Smooth muscle cell (in vitro differentiated cells): ENCODE measurements at regions not wholly inside any gene's neighbourhood (a gene's known extent, or its start where the extent isn't known, plus 50 kb on each side); places are given as distances from the start of the nearest gene placed in this dataset.
A peak's percentile ranks its signal among the peaks of the same experiment; 100 is the strongest.

Source experiments
- DNase-seq: peaks from one replicate; lab custom pipeline; 2025; ENCODE audit not compliant: unreplicated experiment; lab: John Stamatoyannopoulos, UW
- H2AFZ ChIP-seq: fragments of 200-600 bp; sonication (generic); 2 replicates; pipeline ENCODE4 v1.6.0; 2016; ENCODE audit warnings: antibody characterized with exemption, low read depth, mild to moderate bottlenecking
- H3F3A ChIP-seq: fragments of 200-600 bp; sonication (generic); 2 replicates; pipeline ENCODE4 v1.6.0; 2017; ENCODE audit warnings: antibody characterized with exemption, low read depth
- H3K27ac ChIP-seq: fragments of 200-600 bp; sonication (generic); 2 replicates; pipeline ENCODE4 v1.5.1; 2016; ENCODE audit warnings: low read depth, mild to moderate bottlenecking
- H3K27me3 ChIP-seq: fragments of 200-600 bp; sonication (generic); 2 replicates; pipeline ENCODE4 v1.6.1; 2016; ENCODE audit warnings: low read depth, mild to moderate bottlenecking
- H3K36me3 ChIP-seq: fragments of 200-600 bp; sonication (generic); 2 replicates; pipeline ENCODE4 v1.5.1; 2016; ENCODE audit warnings: low read depth
- H3K4me1 ChIP-seq: fragments of 200-600 bp; sonication (generic); 2 replicates; pipeline ENCODE4 v1.5.1; 2016; ENCODE audit warnings: low read depth
- H3K4me2 ChIP-seq: fragments of 200-600 bp; sonication (generic); 2 replicates; pipeline ENCODE4 v1.6.0; 2016; ENCODE audit warnings: mild to moderate bottlenecking
- H3K4me3 ChIP-seq: fragments of 200-600 bp; sonication (generic); 2 replicates; pipeline ENCODE4 v1.5.1; 2016; ENCODE audit warnings: mild to moderate bottlenecking
- H3K79me2 ChIP-seq: fragments of 200-600 bp; sonication (generic); 2 replicates; pipeline ENCODE4 v1.6.0; 2016; ENCODE audit warnings: low read depth, mild to moderate bottlenecking
- H3K9ac ChIP-seq: fragments of 200-600 bp; sonication (generic); 2 replicates; pipeline ENCODE4 v1.6.0; 2016; ENCODE audit warnings: low read depth
- H3K9me3 ChIP-seq: fragments of 200-600 bp; sonication (generic); replicated peaks from 2 replicates; pipeline ENCODE4 v1.5.1; 2016; ENCODE audit warnings: low read depth
- H4K20me1 ChIP-seq: fragments of 200-600 bp; sonication (generic); 2 replicates; pipeline ENCODE4 v1.6.0; 2016; ENCODE audit warnings: low read depth
- WGBS: methylation state at CpG from one replicate; pipeline ENCODE4 v1.1.7; 2016; ENCODE audit warnings: low lambda C conversion rate; 5-methylcytosine and 5-hydroxymethylcytosine counted together
- TF ChIP-seq, protein P1 (sequence below): fragments of 200-600 bp; sonication (generic); IDR thresholded peaks from 2 replicates; pipeline ENCODE4 v1.5.1; 2017; ENCODE audit warnings: borderline replicate concordance, mild to moderate bottlenecking, antibody characterized with exemption; ENCODE audit not compliant: insufficient read depth, poor library complexity, severe bottlenecking

DNA sequence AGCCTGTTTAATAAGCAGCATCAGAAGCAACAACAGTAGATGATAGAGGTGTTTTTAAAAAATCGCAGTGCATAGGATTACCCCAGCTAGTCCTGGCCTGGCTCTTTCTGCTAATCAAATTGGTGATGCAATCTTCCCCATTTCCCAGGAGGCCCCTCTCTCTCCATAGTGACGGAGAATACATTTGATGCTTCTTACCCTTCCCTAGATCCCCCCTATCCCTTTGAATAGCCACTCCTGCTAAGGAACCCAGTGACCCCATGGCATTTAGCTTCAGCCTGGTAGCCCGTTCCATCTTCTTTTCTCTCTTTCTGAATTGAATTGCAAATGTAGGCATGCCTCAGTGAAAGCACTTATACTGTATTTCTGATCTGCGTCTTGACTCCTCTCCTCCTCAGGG is 223.6 kb upstream of the GAP43 start:
- peak overlapping the region; percentile 97 for H3K27ac ChIP-seq
- TF ChIP-seq, protein P1, sequence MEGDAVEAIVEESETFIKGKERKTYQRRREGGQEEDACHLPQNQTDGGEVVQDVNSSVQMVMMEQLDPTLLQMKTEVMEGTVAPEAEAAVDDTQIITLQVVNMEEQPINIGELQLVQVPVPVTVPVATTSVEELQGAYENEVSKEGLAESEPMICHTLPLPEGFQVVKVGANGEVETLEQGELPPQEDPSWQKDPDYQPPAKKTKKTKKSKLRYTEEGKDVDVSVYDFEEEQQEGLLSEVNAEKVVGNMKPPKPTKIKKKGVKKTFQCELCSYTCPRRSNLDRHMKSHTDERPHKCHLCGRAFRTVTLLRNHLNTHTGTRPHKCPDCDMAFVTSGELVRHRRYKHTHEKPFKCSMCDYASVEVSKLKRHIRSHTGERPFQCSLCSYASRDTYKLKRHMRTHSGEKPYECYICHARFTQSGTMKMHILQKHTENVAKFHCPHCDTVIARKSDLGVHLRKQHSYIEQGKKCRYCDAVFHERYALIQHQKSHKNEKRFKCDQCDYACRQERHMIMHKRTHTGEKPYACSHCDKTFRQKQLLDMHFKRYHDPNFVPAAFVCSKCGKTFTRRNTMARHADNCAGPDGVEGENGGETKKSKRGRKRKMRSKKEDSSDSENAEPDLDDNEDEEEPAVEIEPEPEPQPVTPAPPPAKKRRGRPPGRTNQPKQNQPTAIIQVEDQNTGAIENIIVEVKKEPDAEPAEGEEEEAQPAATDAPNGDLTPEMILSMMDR = no peak
- no peak overlapping the region for H3K4me3 ChIP-seq
- no peak for DNase-seq
- no peaks in the 10 kb centered on the region for H3K79me2 ChIP-seq
- WGBS = 85% methylated on average over 4 of the region's 4 CpGs
- H4K20me1 ChIP-seq = no peaks in the 10 kb centered on the region
- H3K4me1 ChIP-seq = peaks cover 20% of the 10 kb centered on the region
- no peak overlapping the region for H3K9ac ChIP-seq
- H2AFZ ChIP-seq = peak overlapping the region; percentile 8
- no peak overlapping the region for H3K4me2 ChIP-seq
- no peaks in the 10 kb centered on the region for H3K27me3 ChIP-seq
- H3K9me3 ChIP-seq = no peaks in the 10 kb centered on the region
- no peaks in the 10 kb centered on the region for H3K36me3 ChIP-seq
- H3F3A ChIP-seq = peaks cover 15% of the 10 kb centered on the region

DNA sequence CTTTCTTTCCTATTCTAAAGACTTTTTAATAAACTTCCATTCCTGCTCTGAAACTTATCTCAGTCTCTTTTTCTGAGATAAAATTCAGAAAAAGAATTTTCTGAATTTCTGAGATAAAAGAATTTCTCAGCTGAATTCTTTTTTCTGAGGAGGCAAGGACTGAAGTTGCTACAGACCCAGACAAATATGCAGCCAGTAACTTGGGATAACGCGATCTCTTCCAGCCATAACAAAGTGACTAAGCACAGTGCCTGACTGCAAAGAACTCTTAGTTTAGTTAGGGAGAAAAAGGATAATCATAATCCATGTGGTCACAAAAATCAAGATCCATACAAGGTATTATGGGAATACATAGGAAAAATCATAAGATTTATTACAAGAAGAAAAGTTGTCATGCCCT is 222.0 kb upstream of the GAP43 start:
- no peaks in the 10 kb centered on the region for H3K36me3 ChIP-seq
- WGBS = 11% methylated on average over 2 of the region's 2 CpGs
- no peak overlapping the region for H2AFZ ChIP-seq
- TF ChIP-seq, protein P1 = no peak
- H3K4me2 ChIP-seq = peak overlapping the region; percentile 46
- peak overlapping the region; percentile 97 for H3K27ac ChIP-seq
- H3K9ac ChIP-seq = peak overlapping the region; percentile 74
- H3K4me1 ChIP-seq = peaks cover 22% of the 10 kb centered on the region
- H3K4me3 ChIP-seq = no peak overlapping the region
- no peaks in the 10 kb centered on the region for H3K9me3 ChIP-seq
- H3K79me2 ChIP-seq = no peaks in the 10 kb centered on the region
- H3F3A ChIP-seq = peaks cover 15% of the 10 kb centered on the region
- no peaks in the 10 kb centered on the region for H3K27me3 ChIP-seq
- H4K20me1 ChIP-seq = no peaks in the 10 kb centered on the region
- DNase-seq = no peak

DNA sequence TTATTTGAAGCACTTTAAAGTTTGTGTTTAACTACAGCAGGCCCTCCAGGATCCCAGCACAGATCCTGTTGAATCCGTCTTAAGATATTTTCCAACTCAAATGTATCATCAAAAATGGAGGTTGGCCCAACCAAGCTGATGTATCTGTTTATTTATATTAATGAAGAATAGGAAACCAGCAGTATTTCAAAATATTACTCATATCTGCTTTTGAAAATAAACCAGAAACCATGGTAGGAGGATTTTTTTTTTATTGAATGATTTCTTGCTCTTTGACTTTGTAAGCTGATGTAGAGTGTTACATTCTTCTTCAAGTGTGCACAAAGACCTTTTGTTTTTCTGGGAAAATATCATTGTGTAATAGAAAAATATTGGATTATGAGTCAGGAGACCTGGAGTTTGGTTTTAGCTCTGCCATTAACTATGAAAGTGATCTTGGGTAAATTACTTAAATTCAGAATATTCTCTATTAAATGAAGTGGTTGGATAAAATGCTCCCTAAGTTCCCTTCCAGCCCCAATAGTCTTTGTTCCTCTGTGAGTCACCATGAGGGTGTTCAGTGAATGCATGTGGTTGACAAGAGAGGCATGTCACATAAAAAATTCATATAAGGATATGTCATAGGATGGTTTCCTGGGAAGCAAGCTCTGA is 221.3 kb upstream of the GAP43 start:
- Histone ChIP-seq H3K4me2 (peak overlapping the region; percentile 46), H3K4me3 (no peak overlapping the region), H3K79me2 (no peaks in the 10 kb centered on the region), H3K4me1 (peaks cover 22% of the 10 kb centered on the region), H3K9ac (peak overlapping the region; percentile 74), H3K27ac (peak overlapping the region; percentile 97), H3K27me3 (no peaks in the 10 kb centered on the region), H2AFZ (peak overlapping the region; percentile 3), H3K9me3 (no peaks in the 10 kb centered on the region), H3K36me3 (no peaks in the 10 kb centered on the region), H3F3A (peaks cover 15% of the 10 kb centered on the region), H4K20me1 (no peaks in the 10 kb centered on the region)
- TF ChIP-seq, protein P1 = no peak
- DNase-seq = no peak
- WGBS = 44% methylated on average over 1 of the region's 1 CpG

DNA sequence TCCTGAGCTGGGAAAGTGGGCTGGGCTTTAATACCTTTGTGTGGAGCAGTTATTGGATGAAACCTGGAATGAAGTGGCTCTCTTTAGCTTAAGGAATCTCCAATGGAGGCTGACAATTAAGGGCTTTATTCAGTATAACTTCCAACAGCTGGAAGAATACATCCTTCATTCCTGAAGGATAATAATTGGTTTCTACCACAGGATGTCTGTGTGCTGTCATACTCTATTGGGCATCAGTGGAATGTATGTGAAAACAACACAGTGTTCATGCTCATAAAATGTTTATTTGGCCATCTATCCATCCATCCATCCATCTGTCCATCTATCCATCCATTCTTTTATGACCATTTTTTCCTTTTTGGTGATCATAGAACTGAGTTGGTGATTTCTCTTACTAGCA is 220.7 kb upstream of the GAP43 start:
- H3K9ac ChIP-seq = peak overlapping the region; percentile 74
- no peak overlapping the region for H2AFZ ChIP-seq
- H3K79me2 ChIP-seq = no peaks in the 10 kb centered on the region
- no peaks in the 10 kb centered on the region for H3K9me3 ChIP-seq
- H4K20me1 ChIP-seq = no peaks in the 10 kb centered on the region
- peaks cover 15% of the 10 kb centered on the region for H3F3A ChIP-seq
- H3K27me3 ChIP-seq = no peaks in the 10 kb centered on the region
- no peaks in the 10 kb centered on the region for H3K36me3 ChIP-seq
- no peak for DNase-seq
- TF ChIP-seq, protein P1 = no peak
- peak overlapping the region; percentile 46 for H3K4me2 ChIP-seq
- peak overlapping the region; percentile 97 for H3K27ac ChIP-seq
- no peak overlapping the region for H3K4me3 ChIP-seq
- peaks cover 22% of the 10 kb centered on the region for H3K4me1 ChIP-seq
